HFFc6 (cell line): ENCODE measurements at regions not wholly inside any gene's neighbourhood (a gene's known extent, or its start where the extent isn't known, plus 50 kb on each side); places are given as distances from the start of the nearest gene placed in this dataset.

ENCODE experiments used
- DNase-seq: peaks from one replicate; pipeline ENCODE4 v3.0.0-alpha.2; 2018
- H3K27ac Mint-ChIP-seq: 2 replicates; pipeline ENCODE4 v1.8.0; 2020; ENCODE audit warnings: mild to moderate bottlenecking, mixed read lengths
- H3K27me3 Mint-ChIP-seq: 2 replicates; pipeline ENCODE4 v1.8.0; 2021; ENCODE audit warnings: mild to moderate bottlenecking, moderate library complexity, mixed read lengths; ENCODE audit not compliant: insufficient read depth
- H3K36me3 Mint-ChIP-seq: 2 replicates; pipeline ENCODE4 v1.8.0; 2021; ENCODE audit warnings: low read depth, mixed read lengths
- H3K4me1 Mint-ChIP-seq: 2 replicates; pipeline ENCODE4 v1.8.0; 2020; ENCODE audit warnings: low read depth, mixed read lengths
- H3K4me3 Mint-ChIP-seq: 2 replicates; pipeline ENCODE4 v1.8.0; 2020; ENCODE audit warnings: mild to moderate bottlenecking, moderate library complexity, mixed read lengths
- H3K9me3 Mint-ChIP-seq: 2 replicates; pipeline ENCODE4 v1.8.0; 2020; ENCODE audit warnings: mild to moderate bottlenecking, mixed read lengths
- TF ChIP-seq, protein P1 (sequence below): fragments of 200-600 bp; sonication (generic); IDR thresholded peaks from 2 replicates; pipeline ENCODE4 v1.5.0; 2021; ENCODE audit warnings: antibody characterized with exemption, mild to moderate bottlenecking

DNA sequence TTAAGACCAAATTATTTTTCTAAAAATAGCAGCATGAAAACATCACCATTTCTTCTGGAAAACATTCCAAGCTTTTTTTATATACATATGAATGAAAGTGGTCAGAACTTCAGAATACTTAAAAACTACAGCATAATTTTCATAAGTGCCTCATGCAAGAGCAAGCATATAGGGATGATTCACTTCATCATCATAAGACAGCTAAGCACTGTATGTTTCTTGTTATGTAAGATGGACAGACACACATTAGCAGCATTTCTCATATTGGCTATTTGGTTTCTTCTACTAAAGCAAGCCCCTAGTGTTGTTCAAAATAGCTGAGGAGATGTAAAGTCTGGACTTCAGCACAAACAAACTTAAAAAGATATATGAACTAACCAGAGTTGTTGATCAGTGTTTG, 213.1 kb upstream of the NOCT start:
- Mint-ChIP-seq H3K4me1 (no peaks in the 10 kb centered on the region), H3K9me3 (no peaks in the 10 kb centered on the region), H3K27ac (no peak overlapping the region), H3K27me3 (peaks cover 35% of the 10 kb centered on the region), H3K4me3 (no peak overlapping the region), H3K36me3 (no peaks in the 10 kb centered on the region)
- DNase-seq = no peak
- TF ChIP-seq, protein P1, sequence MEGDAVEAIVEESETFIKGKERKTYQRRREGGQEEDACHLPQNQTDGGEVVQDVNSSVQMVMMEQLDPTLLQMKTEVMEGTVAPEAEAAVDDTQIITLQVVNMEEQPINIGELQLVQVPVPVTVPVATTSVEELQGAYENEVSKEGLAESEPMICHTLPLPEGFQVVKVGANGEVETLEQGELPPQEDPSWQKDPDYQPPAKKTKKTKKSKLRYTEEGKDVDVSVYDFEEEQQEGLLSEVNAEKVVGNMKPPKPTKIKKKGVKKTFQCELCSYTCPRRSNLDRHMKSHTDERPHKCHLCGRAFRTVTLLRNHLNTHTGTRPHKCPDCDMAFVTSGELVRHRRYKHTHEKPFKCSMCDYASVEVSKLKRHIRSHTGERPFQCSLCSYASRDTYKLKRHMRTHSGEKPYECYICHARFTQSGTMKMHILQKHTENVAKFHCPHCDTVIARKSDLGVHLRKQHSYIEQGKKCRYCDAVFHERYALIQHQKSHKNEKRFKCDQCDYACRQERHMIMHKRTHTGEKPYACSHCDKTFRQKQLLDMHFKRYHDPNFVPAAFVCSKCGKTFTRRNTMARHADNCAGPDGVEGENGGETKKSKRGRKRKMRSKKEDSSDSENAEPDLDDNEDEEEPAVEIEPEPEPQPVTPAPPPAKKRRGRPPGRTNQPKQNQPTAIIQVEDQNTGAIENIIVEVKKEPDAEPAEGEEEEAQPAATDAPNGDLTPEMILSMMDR = no peak

DNA sequence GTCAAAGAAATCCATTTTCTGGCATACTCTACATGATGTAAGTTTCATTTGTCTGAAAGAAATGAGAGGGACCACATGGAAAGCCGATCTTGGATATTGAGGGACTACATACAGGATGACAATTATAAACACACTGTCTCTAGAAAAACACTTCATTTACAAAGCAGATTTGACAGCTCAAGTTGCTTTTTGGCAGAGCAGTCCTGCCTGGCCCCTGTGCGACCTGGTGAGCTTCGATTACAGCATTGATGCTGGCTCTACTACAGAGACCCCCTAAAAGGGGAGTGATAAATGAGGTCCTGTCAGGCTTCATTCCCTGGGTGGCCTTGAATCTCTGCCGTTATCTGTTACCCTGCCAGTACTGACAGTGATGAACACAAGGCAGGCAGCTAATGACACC, 215.2 kb upstream of the NOCT start:
- Mint-ChIP-seq H3K36me3 (no peaks in the 10 kb centered on the region), H3K4me1 (no peaks in the 10 kb centered on the region), H3K4me3 (no peak overlapping the region), H3K27me3 (peaks cover 34% of the 10 kb centered on the region), H3K27ac (no peak overlapping the region), H3K9me3 (no peaks in the 10 kb centered on the region)
- TF ChIP-seq, protein P1 = no peak
- no peak for DNase-seq

DNA sequence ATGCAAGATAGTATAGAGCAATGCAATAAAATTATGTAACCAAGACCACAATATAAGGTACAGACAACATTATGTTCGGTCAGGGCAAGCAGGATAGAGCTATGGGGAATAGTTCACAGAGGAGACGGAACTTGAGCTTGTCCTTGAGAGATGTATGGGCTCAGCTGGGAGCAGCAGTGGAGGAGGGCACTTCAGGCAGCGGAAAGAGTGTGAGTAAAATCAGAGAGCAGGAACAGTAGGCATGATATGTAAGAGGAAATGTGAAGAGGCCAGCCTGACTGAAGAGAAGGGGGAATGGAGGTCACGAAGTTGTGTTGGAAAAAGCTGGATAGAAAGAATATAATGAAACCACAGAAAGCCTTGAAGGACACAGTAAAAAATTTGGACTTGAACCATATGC, 217.2 kb upstream of the NOCT start:
- no peak overlapping the region for H3K27ac Mint-ChIP-seq
- no peak overlapping the region for H3K4me3 Mint-ChIP-seq
- no peaks in the 10 kb centered on the region for H3K4me1 Mint-ChIP-seq
- H3K27me3 Mint-ChIP-seq = peaks cover 20% of the 10 kb centered on the region
- H3K9me3 Mint-ChIP-seq = no peaks in the 10 kb centered on the region
- no peaks in the 10 kb centered on the region for H3K36me3 Mint-ChIP-seq
- TF ChIP-seq, protein P1 = no peak
- DNase-seq = no peak

DNA sequence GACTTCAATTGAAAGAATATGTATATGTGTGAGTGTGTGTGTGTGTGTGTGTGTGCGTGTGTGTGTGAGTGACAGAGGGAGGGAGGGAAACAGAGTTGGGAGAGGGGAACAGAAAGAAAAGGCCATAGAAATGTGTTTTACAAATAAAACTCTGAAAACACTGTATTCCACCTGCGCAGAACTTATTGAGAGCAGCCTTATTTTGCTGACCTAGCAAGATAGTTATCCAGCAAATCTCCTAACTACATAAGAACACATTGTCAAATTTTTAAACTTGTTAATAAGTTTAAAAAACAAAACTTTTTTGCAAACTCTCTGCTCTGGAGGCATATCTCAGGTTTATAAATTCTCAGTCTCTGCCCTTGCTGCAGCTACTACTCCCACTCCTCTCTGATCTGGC, 217.9 kb upstream of the NOCT start:
- no peak overlapping the region for H3K4me3 Mint-ChIP-seq
- no peak overlapping the region for H3K27ac Mint-ChIP-seq
- TF ChIP-seq, protein P1 = no peak
- DNase-seq = no peak
- H3K27me3 Mint-ChIP-seq = peaks cover 21% of the 10 kb centered on the region
- H3K36me3 Mint-ChIP-seq = no peaks in the 10 kb centered on the region
- H3K9me3 Mint-ChIP-seq = no peaks in the 10 kb centered on the region
- H3K4me1 Mint-ChIP-seq = no peaks in the 10 kb centered on the region

DNA sequence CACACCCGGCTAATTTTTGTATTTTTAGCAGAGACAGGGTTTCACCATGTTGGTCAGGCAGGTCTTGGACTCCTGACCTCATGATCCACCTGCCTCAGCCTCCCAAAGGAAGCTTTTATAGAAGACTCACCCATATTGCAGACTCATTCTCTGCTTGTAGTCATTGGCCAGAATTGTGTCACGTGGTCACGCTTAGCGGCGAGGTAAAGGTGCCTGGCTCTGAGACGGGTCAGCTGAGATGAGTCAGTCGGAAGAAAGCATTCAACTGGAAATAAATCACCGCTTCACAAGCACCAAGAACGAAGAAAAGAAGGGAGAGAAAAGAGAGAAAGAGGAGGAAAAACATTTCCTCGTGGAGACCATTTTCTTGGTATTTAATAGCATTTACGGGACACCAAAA, 218.8 kb upstream of the NOCT start:
- Mint-ChIP-seq H3K36me3 (no peaks in the 10 kb centered on the region), H3K27ac (no peak overlapping the region), H3K27me3 (peaks cover 21% of the 10 kb centered on the region), H3K4me1 (no peaks in the 10 kb centered on the region), H3K9me3 (no peaks in the 10 kb centered on the region), H3K4me3 (no peak overlapping the region)
- DNase-seq = no peak
- TF ChIP-seq, protein P1 = no peak

DNA sequence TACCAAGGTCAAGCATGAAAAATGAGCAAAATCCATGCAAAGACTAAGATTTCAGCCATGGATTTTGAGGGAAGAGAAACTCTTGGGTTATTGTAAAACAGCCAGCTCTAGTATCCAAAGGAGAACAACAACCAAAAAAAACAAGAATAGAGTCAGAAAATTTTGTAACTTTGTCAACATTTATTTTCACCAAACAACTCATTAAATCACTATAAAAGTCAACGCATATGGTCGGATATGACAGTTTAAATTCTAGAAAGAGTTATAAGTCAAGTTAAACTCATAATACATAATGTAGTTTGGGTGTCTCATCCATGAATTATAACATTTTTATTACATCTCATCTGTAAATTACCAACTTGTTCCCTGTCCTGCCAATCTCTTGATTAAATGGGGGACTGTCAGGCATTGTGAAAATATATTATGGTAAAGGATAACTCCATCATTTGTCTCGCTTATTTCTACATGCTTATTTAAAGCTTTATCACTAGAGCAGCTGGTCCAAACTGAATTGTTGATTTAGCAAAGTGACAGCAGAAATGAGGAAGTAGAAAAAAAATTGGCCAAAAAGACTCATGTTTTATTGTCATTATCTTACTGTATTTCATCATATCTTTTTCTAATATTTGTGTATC, 224.8 kb upstream of the NOCT start:
- TF ChIP-seq, protein P1 = no peak
- Mint-ChIP-seq H3K27me3 (peaks cover 8% of the 10 kb centered on the region), H3K27ac (no peak overlapping the region), H3K36me3 (no peaks in the 10 kb centered on the region), H3K4me1 (no peaks in the 10 kb centered on the region), H3K4me3 (no peak overlapping the region), H3K9me3 (no peaks in the 10 kb centered on the region; the same call in 1 of the 2 replicates)
- no peak for DNase-seq
